Loucy (cell line): ENCODE measurements at regions not wholly inside any gene's neighbourhood (a gene's known extent, or its start where the extent isn't known, plus 50 kb on each side); places are given as distances from the start of the nearest gene placed in this dataset.

Experiments used
- EZH2phosphoT487 ChIP-seq: fragments of 200-600 bp; IDR thresholded peaks from 2 replicates; pipeline ENCODE4 v1.6.1; 2018; ENCODE audit warnings: antibody characterized with exemption, mild to moderate bottlenecking, moderate library complexity, borderline replicate concordance
- TF ChIP-seq, protein P1 (sequence below): fragments of 200-600 bp; sonication (generic); conservative IDR thresholded peaks from 2 replicates; pipeline ENCODE4 v1.5.1; 2014; ENCODE audit warnings: mild to moderate bottlenecking, antibody characterized with exemption, low read length

DNA sequence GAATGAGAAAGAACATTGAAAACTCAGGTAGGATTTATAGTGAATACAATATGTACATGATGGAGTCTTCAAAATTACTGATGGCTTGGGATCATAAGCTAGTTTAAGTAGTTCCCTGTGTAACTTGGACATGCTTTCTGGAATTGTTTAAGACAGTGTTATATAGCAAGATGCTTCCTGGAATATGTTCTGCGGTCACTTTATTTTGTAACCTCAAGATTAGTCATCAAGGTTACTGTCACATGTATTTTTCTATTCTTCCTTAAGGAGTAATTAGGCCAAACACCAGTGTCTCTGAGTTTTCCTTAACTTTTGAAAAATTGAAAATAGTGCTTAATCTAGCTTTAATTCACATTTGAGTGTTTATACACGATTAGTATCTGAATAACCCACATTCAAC lies 760.3 kb upstream of the ARRDC4 start:
- TF ChIP-seq, protein P1, sequence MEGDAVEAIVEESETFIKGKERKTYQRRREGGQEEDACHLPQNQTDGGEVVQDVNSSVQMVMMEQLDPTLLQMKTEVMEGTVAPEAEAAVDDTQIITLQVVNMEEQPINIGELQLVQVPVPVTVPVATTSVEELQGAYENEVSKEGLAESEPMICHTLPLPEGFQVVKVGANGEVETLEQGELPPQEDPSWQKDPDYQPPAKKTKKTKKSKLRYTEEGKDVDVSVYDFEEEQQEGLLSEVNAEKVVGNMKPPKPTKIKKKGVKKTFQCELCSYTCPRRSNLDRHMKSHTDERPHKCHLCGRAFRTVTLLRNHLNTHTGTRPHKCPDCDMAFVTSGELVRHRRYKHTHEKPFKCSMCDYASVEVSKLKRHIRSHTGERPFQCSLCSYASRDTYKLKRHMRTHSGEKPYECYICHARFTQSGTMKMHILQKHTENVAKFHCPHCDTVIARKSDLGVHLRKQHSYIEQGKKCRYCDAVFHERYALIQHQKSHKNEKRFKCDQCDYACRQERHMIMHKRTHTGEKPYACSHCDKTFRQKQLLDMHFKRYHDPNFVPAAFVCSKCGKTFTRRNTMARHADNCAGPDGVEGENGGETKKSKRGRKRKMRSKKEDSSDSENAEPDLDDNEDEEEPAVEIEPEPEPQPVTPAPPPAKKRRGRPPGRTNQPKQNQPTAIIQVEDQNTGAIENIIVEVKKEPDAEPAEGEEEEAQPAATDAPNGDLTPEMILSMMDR, result no peak
- no peak for TF ChIP-seq EZH2phosphoT487
